GM12878 (cell line): ENCODE measurements at regions not wholly inside any gene's neighbourhood (a gene's known extent, or its start where the extent isn't known, plus 50 kb on each side); places are given as distances from the start of the nearest gene placed in this dataset.

Experiments used
- ATAC-seq: fragments of 200-7000 bp; cut with Tn5 transposase; 3 replicates; pipeline ENCODE4 v1.9.1; 2020; ENCODE audit warnings: mild to moderate bottlenecking, moderate library complexity
- BruUV-seq: library from RNA; stranded (reverse); fragments of 400-500 nt; replicated peaks from 2 replicates; lab custom pipeline; 2021; lab: Mats Ljungman, UMichigan
- CTCF ChIA-PET: fragments of 300-600 bp; sonication (Branson Sonifier 250); formaldehyde crosslinking; extraction: SDS; loops from one replicate; lab custom pipeline; 2021; ENCODE audit warnings: inconsistent platforms; lab: Yijun Ruan, JAX
- POLR2A ChIA-PET: fragments of 350-600 bp; formaldehyde crosslinking; extraction: SDS; loops from one replicate; lab custom pipeline; 2021; ENCODE audit warnings: inconsistent platforms; lab: Charles Lee
- RAD21 ChIA-PET: fragments of 300-600 bp; sonication (Branson Sonifier 250); formaldehyde crosslinking; loops from one replicate; lab custom pipeline; 2023; ENCODE audit warnings: antibody characterized with exemption; ENCODE audit not compliant: unreplicated experiment; lab: Charles Lee
- SMC1A ChIA-PET: fragments of 300-600 bp; sonication (Branson Sonifier 250); formaldehyde crosslinking; loops from one replicate; lab custom pipeline; 2023; ENCODE audit not compliant: unreplicated experiment, uncharacterized antibody; lab: Charles Lee
- DNase-seq: peaks from one replicate; pipeline ENCODE4 v3.0.0-alpha.2; 2011; ENCODE audit warnings: low read depth, low spot score
- FAIRE-seq: peaks from 3 replicates; lab custom pipeline; 2011; peaks lifted over from hg19 to GRCh38; lab: Jason Lieb, UNC
- H2AFZ ChIP-seq: 2 replicates; pipeline ENCODE4 v1.6.0; 2011; ENCODE audit warnings: low read depth, low read length, control low read depth; ENCODE audit not compliant: control insufficient read depth
- H3K27ac ChIP-seq: 2 replicates; pipeline ENCODE4 v1.5.1; 2011; ENCODE audit warnings: control low read depth; ENCODE audit not compliant: control insufficient read depth, insufficient read depth
- H3K27me3 ChIP-seq, 2 experiments: replicated peaks in 1 of 2; 2 replicates each; pipeline versions ENCODE4 v1.6.0 to v1.6.1; 2011; ENCODE audit warnings: low read length in 1 of 2; ENCODE audit not compliant: control insufficient read depth in 2 of 2, insufficient read depth in 2 of 2
- H3K36me3 ChIP-seq, 2 experiments: 2 replicates each; pipeline ENCODE4 v1.5.1; 2011; ENCODE audit warnings: low read length in 1 of 2; ENCODE audit not compliant: control insufficient read depth in 2 of 2, insufficient read depth in 2 of 2
- H3K4me1 ChIP-seq: 2 replicates; pipeline ENCODE4 v1.6.1; 2011; ENCODE audit warnings: mild to moderate bottlenecking, low read length, moderate library complexity, mixed read lengths; ENCODE audit not compliant: control insufficient read depth, insufficient read depth
- H3K4me2 ChIP-seq: 2 replicates; pipeline ENCODE4 v1.6.0; 2011; ENCODE audit warnings: control low read depth; ENCODE audit not compliant: control insufficient read depth, insufficient read depth
- H3K4me3 ChIP-seq: fragments of 200-600 bp; sonication (generic); 2 replicates; pipeline ENCODE4 v1.5.1; 2016
- H3K79me2 ChIP-seq: 2 replicates; pipeline ENCODE4 v1.6.0; 2011; ENCODE audit warnings: low read length; ENCODE audit not compliant: control insufficient read depth, insufficient read depth
- H3K9ac ChIP-seq: 2 replicates; pipeline ENCODE4 v1.8.0; 2011; ENCODE audit warnings: low read length, control low read depth, mixed read lengths; ENCODE audit not compliant: control insufficient read depth, insufficient read depth
- H3K9me3 ChIP-seq: replicated peaks from 3 replicates; pipeline ENCODE4 v1.5.1; 2011; ENCODE audit warnings: mild to moderate bottlenecking, low read length; ENCODE audit not compliant: control insufficient read depth, insufficient read depth
- H4K20me1 ChIP-seq: 2 replicates; pipeline ENCODE4 v1.6.0; 2011; ENCODE audit not compliant: control insufficient read depth, insufficient read depth
- ATF7 ChIP-seq: fragments of 450-650 bp; IDR thresholded peaks from 2 replicates; pipeline ENCODE4 v1.6.1; 2016; ENCODE audit warnings: low read depth, mild to moderate bottlenecking
- BMI1 ChIP-seq: fragments of 450-650 bp; IDR thresholded peaks from 2 replicates; pipeline ENCODE4 v1.6.1; 2016; ENCODE audit warnings: mild to moderate bottlenecking, moderate library complexity, borderline replicate concordance
- CHD4 ChIP-seq: fragments of 200-600 bp; sonication (generic); IDR thresholded peaks from 2 replicates; pipeline ENCODE4 v1.6.1; 2016; ENCODE audit warnings: mild to moderate bottlenecking
- ESRRA ChIP-seq: IDR thresholded peaks from 2 replicates; pipeline ENCODE4 v1.6.1; 2012; ENCODE audit warnings: mild to moderate bottlenecking, low read length, improper control_type of control experiment
- KAT2A ChIP-seq: conservative IDR thresholded peaks from 2 replicates; pipeline ENCODE4 v1.6.1; 2011; ENCODE audit warnings: low read depth, low read length; ENCODE audit not compliant: control insufficient read depth
- SIN3A ChIP-seq: IDR thresholded peaks from 2 replicates; pipeline ENCODE4 v1.6.1; 2012; ENCODE audit warnings: low read depth, low read length, improper control_type of control experiment
- ZBED1 ChIP-seq: IDR thresholded peaks from 2 replicates; pipeline ENCODE4 v1.6.1; 2016; ENCODE audit warnings: borderline replicate concordance
- WGBS: methylation state at CpG from one replicate; pipeline ENCODE4 v1.1.6; 2016; ENCODE audit warnings: low lambda C conversion rate; ENCODE audit not compliant: insufficient replicate concordance, insufficient coverage; ENCODE audit errors: missing lambda C conversion rate; 5-methylcytosine and 5-hydroxymethylcytosine counted together
- in situ Hi-C: fragments of 300-500 bp; cut with MboI; formaldehyde crosslinking; loops from 9 replicates; pipeline ENCODE4 v1.14.3; 2018; ENCODE audit warnings: mixed read lengths
- intact Hi-C: fragments of 100-400 bp; cut with micrococcal nuclease; formaldehyde crosslinking; loops from one replicate; pipeline ENCODE4 v1.14.2; 2022; ENCODE audit not compliant: unreplicated experiment
- TF ChIP-seq, protein P1 (sequence below): fragments of 450-650 bp; IDR thresholded peaks from 2 replicates; pipeline ENCODE4 v1.6.1; 2016; ENCODE audit warnings: mild to moderate bottlenecking
- TF ChIP-seq, protein P2 (sequence below): fragments of 450-650 bp; conservative IDR thresholded peaks from 2 replicates; pipeline ENCODE4 v1.6.1; 2017; ENCODE audit warnings: mild to moderate bottlenecking, moderate library complexity

GRCh38 chr2:204203704-204204103 is 267.1 kb downstream of the ICOS start:
- in situ Hi-C loops (no loop called here), intact Hi-C loops (no loop called here)
- no peak overlapping the region for H3K9ac ChIP-seq
- TF ChIP-seq ESRRA (no peak), CHD4 (no peak)
- FAIRE-seq (no peak), ATAC-seq (no peak), DNase-seq (no peak)
- H3K27me3 ChIP-seq: no peaks in the 10 kb centered on the region
- H3K9me3 ChIP-seq: no peaks in the 10 kb centered on the region
- WGBS: 43% methylated on average over 4 of the region's 4 CpGs
- no peaks in the 10 kb centered on the region for H3K4me1 ChIP-seq
- POLR2A ChIA-PET: no interaction called here
- CTCF ChIA-PET: no interaction called here
- RAD21 ChIA-PET: no interaction called here
- no peak overlapping the region for H3K4me3 ChIP-seq
- H3K27ac ChIP-seq: no peak overlapping the region
- H3K79me2 ChIP-seq: no peaks in the 10 kb centered on the region
- BruUV-seq: no TSS peak
- no peak overlapping the region for H3K4me2 ChIP-seq
- H4K20me1 ChIP-seq: no peaks in the 10 kb centered on the region
- SMC1A ChIA-PET: no interaction called here
- no peak overlapping the region for H2AFZ ChIP-seq
- H3K36me3 ChIP-seq: no peaks in the 10 kb centered on the region

DNA sequence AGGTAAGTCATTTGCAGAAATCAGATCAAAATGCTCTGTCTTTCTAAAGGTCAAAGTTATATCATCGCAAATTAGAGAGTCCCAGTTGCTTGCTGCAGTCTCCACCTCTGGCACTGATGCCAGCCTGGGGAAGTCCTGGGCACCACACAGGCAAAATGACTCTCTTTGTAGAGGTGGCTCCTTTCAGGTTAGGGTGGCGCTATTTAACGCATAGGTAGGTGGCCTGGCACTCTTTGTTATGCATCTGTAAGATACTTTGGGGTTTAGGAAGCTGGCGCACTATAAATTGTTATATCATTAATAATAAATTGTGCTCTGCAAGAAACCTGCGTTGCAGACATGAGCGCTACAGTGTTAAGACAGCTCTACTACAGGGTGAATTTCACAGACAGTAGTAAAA is 268.5 kb downstream of the ICOS start:
- no peak overlapping the region for H3K4me3 ChIP-seq
- POLR2A ChIA-PET: no interaction called here
- RAD21 ChIA-PET: no interaction called here
- TF ChIP-seq, protein P1, sequence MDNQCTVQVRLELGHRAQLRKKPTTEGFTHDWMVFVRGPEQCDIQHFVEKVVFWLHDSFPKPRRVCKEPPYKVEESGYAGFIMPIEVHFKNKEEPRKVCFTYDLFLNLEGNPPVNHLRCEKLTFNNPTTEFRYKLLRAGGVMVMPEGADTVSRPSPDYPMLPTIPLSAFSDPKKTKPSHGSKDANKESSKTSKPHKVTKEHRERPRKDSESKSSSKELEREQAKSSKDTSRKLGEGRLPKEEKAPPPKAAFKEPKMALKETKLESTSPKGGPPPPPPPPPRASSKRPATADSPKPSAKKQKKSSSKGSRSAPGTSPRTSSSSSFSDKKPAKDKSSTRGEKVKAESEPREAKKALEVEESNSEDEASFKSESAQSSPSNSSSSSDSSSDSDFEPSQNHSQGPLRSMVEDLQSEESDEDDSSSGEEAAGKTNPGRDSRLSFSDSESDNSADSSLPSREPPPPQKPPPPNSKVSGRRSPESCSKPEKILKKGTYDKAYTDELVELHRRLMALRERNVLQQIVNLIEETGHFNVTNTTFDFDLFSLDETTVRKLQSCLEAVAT: no peak
- TF ChIP-seq ZBED1: no peak
- no peak for TF ChIP-seq BMI1
- TF ChIP-seq ATF7: no peak
- no peak for TF ChIP-seq SIN3A
- TF ChIP-seq, protein P2, sequence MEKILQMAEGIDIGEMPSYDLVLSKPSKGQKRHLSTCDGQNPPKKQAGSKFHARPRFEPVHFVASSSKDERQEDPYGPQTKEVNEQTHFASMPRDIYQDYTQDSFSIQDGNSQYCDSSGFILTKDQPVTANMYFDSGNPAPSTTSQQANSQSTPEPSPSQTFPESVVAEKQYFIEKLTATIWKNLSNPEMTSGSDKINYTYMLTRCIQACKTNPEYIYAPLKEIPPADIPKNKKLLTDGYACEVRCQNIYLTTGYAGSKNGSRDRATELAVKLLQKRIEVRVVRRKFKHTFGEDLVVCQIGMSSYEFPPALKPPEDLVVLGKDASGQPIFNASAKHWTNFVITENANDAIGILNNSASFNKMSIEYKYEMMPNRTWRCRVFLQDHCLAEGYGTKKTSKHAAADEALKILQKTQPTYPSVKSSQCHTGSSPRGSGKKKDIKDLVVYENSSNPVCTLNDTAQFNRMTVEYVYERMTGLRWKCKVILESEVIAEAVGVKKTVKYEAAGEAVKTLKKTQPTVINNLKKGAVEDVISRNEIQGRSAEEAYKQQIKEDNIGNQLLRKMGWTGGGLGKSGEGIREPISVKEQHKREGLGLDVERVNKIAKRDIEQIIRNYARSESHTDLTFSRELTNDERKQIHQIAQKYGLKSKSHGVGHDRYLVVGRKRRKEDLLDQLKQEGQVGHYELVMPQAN: no peak
- TF ChIP-seq KAT2A: no peak
- TF ChIP-seq, all 136 proteins: peak for 0
- H3K4me1 ChIP-seq: no peaks in the 10 kb centered on the region
- H3K27ac ChIP-seq: no peak overlapping the region
- DNase-seq (no peak), ATAC-seq (no peak), FAIRE-seq (no peak)
- CTCF ChIA-PET: no interaction called here
- SMC1A ChIA-PET: no interaction called here
- in situ Hi-C loops: no loop called here
- no peak overlapping the region for H3K9ac ChIP-seq
- no peaks in the 10 kb centered on the region for H3K79me2 ChIP-seq
- H3K9me3 ChIP-seq: no peaks in the 10 kb centered on the region
- no peak overlapping the region for H3K4me2 ChIP-seq
- BruUV-seq: no TSS peak
- H4K20me1 ChIP-seq: no peaks in the 10 kb centered on the region
- no peaks in the 10 kb centered on the region for H3K27me3 ChIP-seq
- no peaks in the 10 kb centered on the region for H3K36me3 ChIP-seq
- WGBS: 38% methylated on average over 6 of the region's 6 CpGs
- H2AFZ ChIP-seq: no peak overlapping the region
- intact Hi-C loops: no loop called here
